D721Med (cell line): ENCODE measurements at regions not wholly inside any gene's neighbourhood (a gene's known extent, or its start where the extent isn't known, plus 50 kb on each side); places are given as distances from the start of the nearest gene placed in this dataset.

ENCODE experiments used
- DNase-seq: peaks from one replicate; pipeline ENCODE4 v3.0.0; 2011; ENCODE audit warnings: low spot score; ENCODE audit not compliant: insufficient read length
- FAIRE-seq: peaks from 2 replicates; lab custom pipeline; 2011; peaks lifted over from hg19 to GRCh38; lab: Jason Lieb, UNC
- CTCF ChIP-seq: IDR thresholded peaks from 2 replicates; pipeline ENCODE4 v1.5.1; 2012; ENCODE audit warnings: mild to moderate bottlenecking, control low read depth; ENCODE audit not compliant: insufficient read depth; ENCODE audit errors: missing control alignments

DNA sequence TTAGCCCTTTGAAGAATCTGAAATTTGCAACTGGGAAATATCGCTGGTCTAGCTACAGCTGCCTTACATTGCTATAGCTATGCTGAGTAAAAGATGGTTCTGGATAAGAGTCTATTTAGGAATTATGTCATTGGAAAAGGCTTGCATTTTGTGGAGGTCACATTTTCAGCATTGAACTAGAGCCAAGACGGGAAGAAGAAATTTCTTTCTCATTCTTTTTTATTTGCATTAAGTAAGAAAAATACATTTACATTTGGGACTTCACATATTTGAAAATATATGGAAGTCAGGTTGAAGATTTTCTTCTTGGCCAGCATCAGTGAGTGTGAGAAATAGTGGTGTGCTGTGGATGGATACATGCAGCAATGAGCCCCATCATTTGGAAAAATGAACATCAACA, 291.6 kb downstream of the PTBP2 start:
- FAIRE-seq (no peak), DNase-seq (no peak)
- TF ChIP-seq CTCF = no peak

DNA sequence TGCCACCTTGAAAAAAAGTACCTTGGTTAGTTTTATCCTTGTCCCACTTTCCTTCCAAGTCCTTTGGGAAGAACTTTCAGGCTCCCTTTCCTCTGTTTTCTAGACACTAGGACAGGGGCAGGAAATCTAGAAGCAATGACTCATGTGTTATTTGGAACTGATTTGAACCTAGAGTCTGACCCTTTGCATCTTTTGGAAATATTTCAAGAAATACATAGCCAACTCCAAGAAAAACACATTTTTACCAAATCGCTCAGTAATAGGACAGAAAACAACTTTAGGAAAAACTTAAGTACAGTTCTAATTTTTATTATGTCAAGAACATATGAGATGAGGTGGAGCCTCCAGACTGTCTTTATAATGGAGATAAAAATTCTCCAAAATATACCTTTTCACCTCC, 292.4 kb downstream of the PTBP2 start:
- no peak for DNase-seq
- no peak for TF ChIP-seq CTCF
- no peak for FAIRE-seq

DNA sequence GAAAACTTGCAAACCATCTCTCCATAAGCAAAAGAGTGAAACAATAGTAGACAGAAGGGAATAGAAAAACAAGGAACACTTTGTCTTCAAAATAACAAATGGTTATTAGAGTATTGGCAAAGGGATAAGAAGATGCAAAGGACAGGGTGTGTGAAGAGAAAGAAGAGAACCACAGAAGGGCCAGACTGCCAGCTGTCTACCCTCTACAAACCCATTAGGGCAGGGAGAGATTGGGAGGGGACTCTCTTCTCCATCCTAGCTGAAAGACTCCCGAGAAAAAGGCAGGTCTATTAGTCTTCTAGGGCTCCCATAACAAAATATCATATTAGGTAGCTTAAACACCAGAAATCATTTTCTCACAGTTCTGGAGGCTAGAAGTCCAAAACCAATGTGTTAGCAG, 292.8 kb downstream of the PTBP2 start:
- FAIRE-seq = no peak
- TF ChIP-seq CTCF = no peak
- no peak for DNase-seq

DNA sequence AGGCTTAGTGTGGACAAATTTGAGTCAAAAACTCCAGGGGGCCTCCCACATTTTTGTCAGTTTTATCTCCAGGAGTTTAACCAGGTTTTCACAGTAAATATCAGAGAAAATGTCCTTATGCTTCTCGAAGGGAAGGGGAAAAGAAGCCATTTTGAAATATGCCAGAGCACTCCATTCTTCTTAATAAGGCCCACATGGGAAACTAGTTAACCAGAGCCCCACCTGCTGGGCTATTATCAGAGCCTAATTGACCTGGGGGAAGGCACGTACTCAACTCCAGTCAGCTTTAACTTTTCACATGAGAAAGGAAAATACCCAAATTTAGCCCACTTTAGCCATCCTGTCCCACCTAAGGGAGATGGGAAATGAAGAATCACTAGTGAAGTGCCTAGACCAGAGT, 296.3 kb downstream of the PTBP2 start:
- no peak for DNase-seq
- no peak for TF ChIP-seq CTCF
- FAIRE-seq = no peak
